Spinal cord (tissue), 9 donors: ENCODE measurements at regions not wholly inside any gene's neighbourhood (a gene's known extent, or its start where the extent isn't known, plus 50 kb on each side); places are given as distances from the start of the nearest gene placed in this dataset.

Experiments used
- DNase-seq, 6 donors: peaks; one replicate each; pipeline versions ENCODE4 v3.0.0 to v3.0.0-alpha.2; 2013 to 2015; ENCODE audit warnings: low spot score in 6 of 6, low read depth in 4 of 6
- H3K27ac ChIP-seq: one replicate; pipeline ENCODE4 v1.5.1; 2013; ENCODE audit warnings: low read depth, low read length, control low read depth
- H3K27me3 ChIP-seq: one replicate; pipeline ENCODE4 v1.6.1; 2013; ENCODE audit warnings: low read length; ENCODE audit not compliant: control insufficient read depth, insufficient read depth
- H3K36me3 ChIP-seq: one replicate; pipeline ENCODE4 v1.6.1; 2013; ENCODE audit warnings: low read length; ENCODE audit not compliant: control insufficient read depth, insufficient read depth
- H3K4me1 ChIP-seq: one replicate; pipeline ENCODE4 v1.6.1; 2013; ENCODE audit warnings: low read length; ENCODE audit not compliant: control insufficient read depth, insufficient read depth
- H3K4me3 ChIP-seq: one replicate; pipeline ENCODE4 v1.5.1; 2013; ENCODE audit warnings: low read depth, low read length, control low read depth
- H3K9me3 ChIP-seq: one replicate; pipeline ENCODE4 v1.6.1; 2013; ENCODE audit warnings: low read length; ENCODE audit not compliant: control insufficient read depth, insufficient read depth
- WGBS: methylation state at CpG from one replicate; pipeline ENCODE4 v1.1.5; 2013; ENCODE audit warnings: missing lambda C conversion rate; ENCODE audit not compliant: insufficient coverage; 5-methylcytosine and 5-hydroxymethylcytosine counted together
- donor health status: healthy.

DNA sequence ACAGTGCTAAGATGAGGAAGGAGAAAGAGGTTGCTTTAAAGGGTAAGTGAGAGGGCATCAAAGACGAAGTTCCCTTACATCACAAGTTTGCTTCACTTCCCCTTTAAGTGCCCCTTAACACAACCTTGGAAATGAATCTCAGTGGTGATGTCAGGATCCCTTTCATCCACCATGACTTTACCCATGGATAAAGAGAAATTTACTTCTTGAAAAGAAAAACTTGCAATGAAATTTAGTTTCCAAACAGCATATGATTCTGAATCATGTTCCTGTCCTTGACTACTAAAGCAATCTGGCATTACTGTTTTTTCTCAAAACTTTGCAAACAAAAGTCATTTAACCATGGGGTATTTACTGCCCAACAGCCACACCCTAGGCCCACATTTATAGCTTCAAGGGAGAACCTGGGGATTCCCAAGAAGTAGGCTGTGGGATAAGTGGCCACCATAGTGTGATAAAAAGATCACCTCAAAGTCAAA lies 135.9 kb downstream of the ITGB8 start:
- WGBS, result no CpG with 5 or more reads among the region's 1 CpG
- no peak overlapping the region for H3K27ac ChIP-seq
- H3K9me3 ChIP-seq, result no peaks in the 10 kb centered on the region
- no peaks in the 10 kb centered on the region for H3K36me3 ChIP-seq
- DNase-seq, result no peak
- no peak overlapping the region for H3K4me3 ChIP-seq
- H3K27me3 ChIP-seq, result no peaks in the 10 kb centered on the region
- H3K4me1 ChIP-seq, result no peaks in the 10 kb centered on the region

DNA sequence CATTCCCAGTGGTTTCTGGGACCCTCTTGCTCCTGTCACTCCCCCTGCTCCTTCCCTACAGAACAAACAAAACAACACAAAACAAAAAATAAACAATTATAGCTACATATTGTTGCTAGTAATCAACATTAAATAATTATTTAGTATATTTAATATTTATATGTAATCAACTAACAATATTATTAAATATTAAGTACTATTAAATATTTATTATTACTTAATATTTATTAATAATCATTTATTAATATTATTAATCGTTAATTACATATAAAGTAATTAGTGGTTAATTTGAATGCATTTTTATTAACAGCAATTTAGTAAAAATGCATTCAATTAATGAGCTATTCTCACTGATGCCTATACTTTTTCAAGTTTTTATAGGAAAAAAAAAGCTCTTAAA lies 139.4 kb downstream of the ITGB8 start:
- H3K4me3 ChIP-seq, result no peak overlapping the region
- no CpG with 5 or more reads among the region's 1 CpG for WGBS
- H3K4me1 ChIP-seq, result no peaks in the 10 kb centered on the region
- H3K27me3 ChIP-seq, result no peaks in the 10 kb centered on the region
- H3K9me3 ChIP-seq, result no peaks in the 10 kb centered on the region
- no peaks in the 10 kb centered on the region for H3K36me3 ChIP-seq
- DNase-seq, result no peak
- H3K27ac ChIP-seq, result no peak overlapping the region

DNA sequence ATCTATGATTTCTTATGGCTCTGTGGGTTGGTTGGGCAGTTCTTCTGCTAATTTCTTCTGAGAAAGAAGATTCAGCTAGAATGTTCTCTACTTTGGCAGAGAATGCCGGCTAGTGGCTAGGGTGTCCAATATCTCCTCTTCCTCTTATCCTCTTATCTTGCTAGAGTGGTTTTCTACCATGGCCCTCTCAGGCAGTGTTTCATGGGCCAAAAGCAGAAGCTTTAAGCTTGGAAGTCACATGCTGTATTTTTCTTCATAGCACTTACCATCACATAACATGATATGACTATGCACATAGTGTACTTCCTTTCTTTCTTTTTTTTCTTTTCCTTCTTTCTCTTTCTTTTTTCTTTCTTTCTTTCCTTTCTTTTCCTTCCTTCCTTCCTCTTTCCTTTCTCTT lies 140.0 kb downstream of the ITGB8 start:
- no peak for DNase-seq
- WGBS, result no CpG with 5 or more reads among the region's 1 CpG
- Histone ChIP-seq H3K9me3 (no peaks in the 10 kb centered on the region), H3K27ac (no peak overlapping the region), H3K27me3 (no peaks in the 10 kb centered on the region), H3K4me1 (no peaks in the 10 kb centered on the region), H3K4me3 (no peak overlapping the region), H3K36me3 (no peaks in the 10 kb centered on the region)

DNA sequence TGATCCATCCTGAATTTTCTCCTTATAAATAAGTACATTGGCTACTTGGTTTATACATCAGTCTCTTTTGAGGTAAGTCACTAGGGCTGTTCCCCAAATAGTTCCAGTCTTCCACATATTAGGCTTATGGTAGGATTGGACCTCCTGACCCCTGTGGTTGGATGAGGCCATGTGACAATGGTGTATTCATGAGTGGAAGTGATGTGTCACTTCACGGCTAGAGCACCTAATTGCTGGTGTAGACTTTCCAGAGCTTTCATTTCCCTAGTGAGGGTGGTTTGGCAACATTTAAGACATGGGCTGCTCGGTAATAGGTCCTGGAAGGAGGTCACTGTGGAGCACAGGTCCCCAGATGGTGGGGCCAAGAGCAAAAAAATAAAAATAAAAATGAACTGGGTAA lies 141.2 kb upstream of the ABCB5 start:
- DNase-seq, result no peak
- Histone ChIP-seq H3K4me3 (no peak overlapping the region), H3K36me3 (no peaks in the 10 kb centered on the region), H3K4me1 (no peaks in the 10 kb centered on the region), H3K27ac (no peak overlapping the region), H3K27me3 (no peaks in the 10 kb centered on the region), H3K9me3 (no peaks in the 10 kb centered on the region)
- WGBS, result 89% methylated on average over 2 of the region's 2 CpGs

DNA sequence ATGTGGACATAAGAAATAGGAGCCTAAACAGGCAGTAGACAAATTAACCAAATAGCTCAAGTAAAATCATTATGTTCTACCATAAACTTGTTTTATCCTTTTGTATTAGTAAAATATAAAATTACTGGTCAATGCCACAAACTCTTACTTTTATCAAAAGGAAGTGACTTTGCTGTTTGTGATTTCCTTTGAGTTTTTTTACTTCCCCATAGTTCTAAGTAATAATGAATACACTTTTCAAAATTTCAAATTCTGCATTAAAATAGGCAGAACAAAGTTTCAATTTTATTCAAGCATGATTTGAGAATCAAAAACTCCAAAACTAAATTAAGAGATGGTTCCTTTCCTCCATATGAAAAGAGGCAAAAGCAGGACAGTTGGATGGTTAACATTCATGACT lies 139.7 kb upstream of the ABCB5 start:
- Histone ChIP-seq H3K36me3 (no peaks in the 10 kb centered on the region), H3K9me3 (no peaks in the 10 kb centered on the region), H3K27me3 (no peaks in the 10 kb centered on the region), H3K27ac (no peak overlapping the region), H3K4me3 (no peak overlapping the region), H3K4me1 (no peaks in the 10 kb centered on the region)
- no peak for DNase-seq

DNA sequence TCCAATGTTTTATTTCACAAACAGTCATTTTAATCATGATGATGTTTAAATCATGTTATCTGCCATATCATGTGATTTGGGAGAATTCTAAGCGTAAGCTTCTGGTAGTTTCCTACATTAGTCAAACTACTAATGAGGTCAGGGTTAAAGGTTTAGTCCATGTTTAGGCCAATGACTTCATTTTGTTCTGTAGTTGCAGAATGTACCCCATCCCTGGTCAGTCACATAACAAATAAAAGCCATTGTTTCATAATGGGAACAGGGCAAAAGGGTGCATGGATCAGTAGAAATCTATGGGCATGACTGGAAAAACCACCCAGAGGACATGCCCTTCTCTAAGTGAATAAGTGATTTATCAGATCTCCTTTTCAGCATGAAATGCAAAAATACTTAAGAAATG lies 138.4 kb upstream of the ABCB5 start:
- Histone ChIP-seq H3K27ac (no peak overlapping the region), H3K9me3 (no peaks in the 10 kb centered on the region), H3K4me3 (no peak overlapping the region), H3K27me3 (no peaks in the 10 kb centered on the region), H3K36me3 (no peaks in the 10 kb centered on the region), H3K4me1 (no peaks in the 10 kb centered on the region)
- DNase-seq, result no peak
- whole genome bisulfite sequencing, result no CpG with 5 or more reads among the region's 1 CpG

DNA sequence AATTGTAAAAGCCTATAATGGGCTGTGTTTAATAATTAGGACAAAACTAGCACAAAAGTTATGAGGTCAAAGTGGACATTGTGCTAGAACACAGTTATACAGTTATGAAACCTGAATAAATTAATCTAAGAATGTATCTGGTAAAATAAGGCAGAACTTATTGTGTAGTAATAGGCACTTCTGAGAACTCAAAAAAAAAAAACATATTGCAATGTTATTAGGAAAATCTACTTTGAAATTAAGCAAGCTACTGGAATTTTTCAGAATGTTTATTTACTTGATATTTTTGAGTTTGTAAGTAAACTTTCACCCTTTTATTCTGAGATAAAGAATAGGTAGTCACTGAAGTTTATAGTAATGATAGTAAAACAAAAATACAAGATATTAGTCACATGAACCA lies 135.8 kb upstream of the ABCB5 start:
- no peak for DNase-seq
- Histone ChIP-seq H3K4me3 (no peak overlapping the region), H3K4me1 (no peaks in the 10 kb centered on the region), H3K36me3 (no peaks in the 10 kb centered on the region), H3K27ac (no peak overlapping the region), H3K9me3 (no peaks in the 10 kb centered on the region), H3K27me3 (no peaks in the 10 kb centered on the region)

DNA sequence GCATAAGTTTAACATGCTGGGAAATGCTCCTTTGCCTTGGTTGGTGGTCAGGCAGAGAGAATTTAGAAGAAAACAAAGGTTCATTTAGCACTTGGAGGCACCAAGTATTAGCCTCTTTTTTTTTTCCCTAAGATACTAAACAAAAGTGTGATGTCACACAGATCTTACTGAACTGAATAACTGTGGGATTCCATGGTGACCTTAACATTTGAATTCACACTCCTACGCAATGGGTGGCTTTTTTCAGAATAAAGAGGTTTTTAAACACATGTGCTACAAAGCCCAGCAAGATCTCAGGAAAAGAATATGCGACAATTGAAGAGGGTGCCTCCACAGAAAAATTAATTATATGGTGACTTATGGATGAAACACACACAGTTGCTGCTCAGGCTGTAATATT lies 133.4 kb upstream of the ABCB5 start:
- H3K27me3 ChIP-seq, result no peaks in the 10 kb centered on the region
- no peaks in the 10 kb centered on the region for H3K9me3 ChIP-seq
- H3K4me3 ChIP-seq, result no peak overlapping the region
- no peaks in the 10 kb centered on the region for H3K36me3 ChIP-seq
- peak overlapping the region; percentile 62 for H3K27ac ChIP-seq
- DNase-seq, result peak in 4 of 6 donors; percentile 1 to 40 (median 24)
- no CpG with 5 or more reads among the region's 2 CpGs for WGBS
- no peaks in the 10 kb centered on the region for H3K4me1 ChIP-seq

DNA sequence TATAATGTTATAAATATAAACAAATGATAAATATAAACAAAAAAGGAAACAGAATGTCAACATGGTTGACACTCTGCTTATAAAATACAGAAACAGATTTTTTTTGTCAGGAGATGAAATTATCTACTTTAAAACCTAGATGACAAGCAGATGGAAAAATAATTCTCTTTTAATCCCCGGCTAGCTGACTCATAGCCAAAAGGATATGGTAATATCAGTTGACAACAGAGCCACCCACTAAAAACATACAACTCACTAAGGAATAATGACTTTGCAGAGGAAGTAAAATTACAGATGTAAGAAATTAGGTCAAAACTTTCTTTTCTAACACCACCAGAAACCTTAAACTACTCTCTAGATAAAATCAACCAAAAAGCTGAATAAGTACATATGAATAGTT lies 131.1 kb upstream of the ABCB5 start:
- no peak overlapping the region for H3K4me3 ChIP-seq
- DNase-seq, result no peak
- H3K9me3 ChIP-seq, result peaks cover 9% of the 10 kb centered on the region
- H3K36me3 ChIP-seq, result no peaks in the 10 kb centered on the region
- WGBS, result no CpG with 5 or more reads among the region's 1 CpG
- H3K27me3 ChIP-seq, result no peaks in the 10 kb centered on the region
- no peaks in the 10 kb centered on the region for H3K4me1 ChIP-seq
- no peak overlapping the region for H3K27ac ChIP-seq

DNA sequence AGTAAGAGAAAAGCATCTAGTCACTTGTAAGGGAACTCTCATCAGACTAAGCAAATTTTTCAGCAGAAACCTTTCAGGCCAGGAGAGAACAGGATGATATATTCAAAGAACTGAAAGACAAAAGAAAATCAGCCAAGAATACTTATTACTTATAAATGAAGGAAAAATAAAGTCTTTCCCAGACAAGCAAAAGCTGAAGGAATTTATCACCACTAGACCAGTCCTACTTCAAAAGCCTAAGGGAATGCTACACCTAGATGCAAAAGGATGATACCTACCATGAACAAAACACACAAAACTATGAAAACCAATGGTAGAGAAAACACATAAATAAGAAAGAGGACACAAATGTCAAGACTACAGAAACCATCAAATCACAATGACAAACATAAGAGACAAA lies 126.6 kb upstream of the ABCB5 start:
- DNase-seq, result no peak
- H3K27ac ChIP-seq, result no peak overlapping the region
- no peak overlapping the region for H3K4me3 ChIP-seq
- no peaks in the 10 kb centered on the region for H3K36me3 ChIP-seq
- H3K4me1 ChIP-seq, result no peaks in the 10 kb centered on the region
- peaks cover 9% of the 10 kb centered on the region for H3K9me3 ChIP-seq
- H3K27me3 ChIP-seq, result no peaks in the 10 kb centered on the region

DNA sequence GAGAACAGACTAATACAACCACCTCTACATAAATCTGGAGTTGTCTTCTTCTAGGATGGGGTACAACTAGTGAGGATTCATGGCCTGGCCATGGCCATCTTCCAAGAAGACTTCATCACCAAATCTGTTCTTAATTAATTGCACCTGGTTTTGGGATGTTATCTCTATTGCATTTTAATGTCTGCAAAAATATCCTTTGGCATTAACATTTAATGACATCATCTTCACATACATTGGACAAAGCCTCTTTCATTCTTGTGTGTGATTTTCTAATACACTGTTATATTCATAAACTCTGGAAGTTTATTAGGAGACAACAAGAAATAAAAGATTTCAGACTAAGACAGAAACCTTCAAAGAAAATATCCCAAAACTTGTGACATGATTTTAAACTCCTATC lies 124.2 kb upstream of the ABCB5 start:
- peaks cover 9% of the 10 kb centered on the region for H3K9me3 ChIP-seq
- H3K27ac ChIP-seq, result no peak overlapping the region
- H3K36me3 ChIP-seq, result no peaks in the 10 kb centered on the region
- no peaks in the 10 kb centered on the region for H3K27me3 ChIP-seq
- DNase-seq, result no peak
- no peaks in the 10 kb centered on the region for H3K4me1 ChIP-seq
- H3K4me3 ChIP-seq, result no peak overlapping the region
